HUES48 (cell line): ENCODE measurements at regions not wholly inside any gene's neighbourhood (a gene's known extent, or its start where the extent isn't known, plus 50 kb on each side); places are given as distances from the start of the nearest gene placed in this dataset.
A peak's percentile ranks its signal among the peaks of the same experiment; 100 is the strongest.
"Not testable (repeated sequence)": the region's sequence is repeated elsewhere in the genome, so short reads cannot be mapped to it uniquely, and the experiment has no call there.

ENCODE experiments used
- H3K27ac ChIP-seq: one replicate; pipeline ENCODE4 v1.7.0; 2013; ENCODE audit warnings: low read depth, low read length, inconsistent platforms
- H3K27me3 ChIP-seq: 2 replicates; pipeline ENCODE4 v1.6.1; 2013; ENCODE audit warnings: mild to moderate bottlenecking, low read length; ENCODE audit not compliant: control insufficient read depth, insufficient read depth
- H3K36me3 ChIP-seq: 2 replicates; pipeline ENCODE4 v1.6.1; 2013; ENCODE audit warnings: low read length; ENCODE audit not compliant: control insufficient read depth, insufficient read depth
- H3K4me1 ChIP-seq: 2 replicates; pipeline ENCODE4 v1.6.1; 2013; ENCODE audit warnings: mild to moderate bottlenecking, low read length; ENCODE audit not compliant: control insufficient read depth, insufficient read depth
- H3K4me3 ChIP-seq: 2 replicates; pipeline ENCODE4 v1.5.1; 2013; ENCODE audit warnings: mild to moderate bottlenecking, low read depth, low read length
- H3K9ac ChIP-seq: 2 replicates; pipeline ENCODE4 v1.6.1; 2013; ENCODE audit warnings: mild to moderate bottlenecking, low read depth, low read length, moderate library complexity
- H3K9me3 ChIP-seq: 2 replicates; pipeline ENCODE4 v1.6.1; 2013; ENCODE audit warnings: low read length; ENCODE audit not compliant: control insufficient read depth, insufficient read depth

- Histone ChIP-seq H3K9me3 (peaks cover 17% of the 10 kb centered on the region), H3K4me3 (no peak overlapping the region), H3K27ac (no peak overlapping the region), H3K4me1 (0 out of 2 replicates have a peak, but pooled peaks cover 4% of the 10 kb centered on the region), H3K27me3 (no peaks in the 10 kb centered on the region), H3K9ac (no peak overlapping the region), H3K36me3 (no peaks in the 10 kb centered on the region)
Measured at GRCh38 chr19:28435551-28436271, 777.2 kb downstream of the UQCRFS1 start.

GRCh38 chr19:28434794-28435193 is 778.2 kb downstream of the UQCRFS1 start:
- not testable (repeated sequence) for H3K4me3 ChIP-seq, H3K36me3 ChIP-seq, H3K9ac ChIP-seq, H3K4me1 ChIP-seq, H3K27ac ChIP-seq, H3K27me3 ChIP-seq
- H3K9me3 ChIP-seq: peaks cover 17% of the 10 kb centered on the region

GRCh38 chr19:28434365-28434764 is 778.6 kb downstream of the UQCRFS1 start:
- not testable (repeated sequence) for H3K36me3 ChIP-seq, H3K27me3 ChIP-seq, H3K4me1 ChIP-seq, H3K9ac ChIP-seq, H3K27ac ChIP-seq, H3K4me3 ChIP-seq
- H3K9me3 ChIP-seq: peaks cover 17% of the 10 kb centered on the region

- not testable (repeated sequence) for H3K27ac ChIP-seq, H3K27me3 ChIP-seq, H3K4me3 ChIP-seq, H3K9ac ChIP-seq, H3K4me1 ChIP-seq, H3K36me3 ChIP-seq
- peaks cover 17% of the 10 kb centered on the region for H3K9me3 ChIP-seq
Measured at GRCh38 chr19:28433166-28433565, 779.8 kb downstream of the UQCRFS1 start.

- no peak overlapping the region for H3K9ac ChIP-seq
- no peak overlapping the region for H3K27ac ChIP-seq
- H3K4me1 ChIP-seq: peaks cover 20% of the 10 kb centered on the region
- H3K36me3 ChIP-seq: no peaks in the 10 kb centered on the region
- no peak overlapping the region for H3K4me3 ChIP-seq
- no peaks in the 10 kb centered on the region for H3K27me3 ChIP-seq
- H3K9me3 ChIP-seq: peaks cover 6% of the 10 kb centered on the region
Measured at GRCh38 chr19:28430214-28430613, 782.7 kb downstream of the UQCRFS1 start.

GRCh38 chr19:28429356-28429755 is 783.6 kb downstream of the UQCRFS1 start:
- Histone ChIP-seq H3K4me3 (no peak overlapping the region), H3K4me1 (peaks cover 29% of the 10 kb centered on the region), H3K36me3 (no peaks in the 10 kb centered on the region), H3K27ac (no peak overlapping the region), H3K9me3 (no peaks in the 10 kb centered on the region; the same call in 1 of the 2 replicates), H3K27me3 (no peaks in the 10 kb centered on the region), H3K9ac (no peak overlapping the region)

GRCh38 chr19:28428663-28429348 is 784.1 kb downstream of the UQCRFS1 start:
- Histone ChIP-seq H3K9me3 (no peaks in the 10 kb centered on the region; the same call in 1 of the 2 replicates), H3K4me3 (no peak overlapping the region), H3K36me3 (no peaks in the 10 kb centered on the region), H3K27me3 (no peaks in the 10 kb centered on the region), H3K9ac (no peak overlapping the region), H3K4me1 (peaks cover 33% of the 10 kb centered on the region), H3K27ac (no peak overlapping the region)

- Histone ChIP-seq H3K4me3 (no peak overlapping the region), H3K4me1 (peaks cover 41% of the 10 kb centered on the region), H3K9me3 (no peaks in the 10 kb centered on the region; the same call in 1 of the 2 replicates), H3K27ac (peak overlapping the region; percentile 54), H3K9ac (no peak overlapping the region), H3K27me3 (no peaks in the 10 kb centered on the region), H3K36me3 (no peaks in the 10 kb centered on the region)
Measured at GRCh38 chr19:28427376-28428083, 785.4 kb downstream of the UQCRFS1 start.

- no peak overlapping the region for H3K9ac ChIP-seq
- H3K36me3 ChIP-seq: no peaks in the 10 kb centered on the region
- peak overlapping the region; percentile 54 for H3K27ac ChIP-seq
- no peaks in the 10 kb centered on the region for H3K9me3 ChIP-seq
- H3K4me1 ChIP-seq: peaks cover 41% of the 10 kb centered on the region
- H3K4me3 ChIP-seq: no peak overlapping the region
- H3K27me3 ChIP-seq: no peaks in the 10 kb centered on the region
Measured at GRCh38 chr19:28426730-28427225, 786.2 kb downstream of the UQCRFS1 start.

- H3K27ac ChIP-seq: peak overlapping the region; percentile 21
- peaks cover 41% of the 10 kb centered on the region for H3K4me1 ChIP-seq
- no peaks in the 10 kb centered on the region for H3K27me3 ChIP-seq
- H3K36me3 ChIP-seq: no peaks in the 10 kb centered on the region
- H3K9ac ChIP-seq: no peak overlapping the region
- H3K9me3 ChIP-seq: no peaks in the 10 kb centered on the region
- no peak overlapping the region for H3K4me3 ChIP-seq
Measured at GRCh38 chr19:28426110-28426729, 786.7 kb downstream of the UQCRFS1 start.
